Caco-2 (cell line): ENCODE measurements at regions not wholly inside any gene's neighbourhood (a gene's known extent, or its start where the extent isn't known, plus 50 kb on each side); places are given as distances from the start of the nearest gene placed in this dataset.
"Not testable (repeated sequence)": the region's sequence is repeated elsewhere in the genome, so short reads cannot be mapped to it uniquely, and the experiment has no call there.

Experiments used
- BruUV-seq: library from RNA; stranded (reverse); fragments of 400-500 nt; replicated peaks from 2 replicates; lab custom pipeline; 2021; lab: Mats Ljungman, UMichigan
- CTCF ChIA-PET: fragments of 300-600 bp; sonication (Branson Sonifier 250); formaldehyde crosslinking; loops from one replicate; lab custom pipeline; 2022; ENCODE audit warnings: antibody characterized with exemption; lab: Charles Lee
- POLR2A ChIA-PET: fragments of 300-600 bp; sonication (Branson Sonifier 250); formaldehyde crosslinking; loops from one replicate; lab custom pipeline; 2022; ENCODE audit warnings: antibody characterized with exemption; lab: Charles Lee
- DNase-seq, 2 experiments: peaks; one replicate each; pipeline versions ENCODE4 v3.0.0 to v3.0.0-alpha.2; 2020 to 2022
- H3K27me3 ChIP-seq: replicated peaks from 2 replicates; pipeline ENCODE4 v1.6.0; 2011; ENCODE audit warnings: low read length; ENCODE audit not compliant: control insufficient read depth, insufficient read depth
- H3K36me3 ChIP-seq: 2 replicates; pipeline ENCODE4 v1.5.1; 2011; ENCODE audit warnings: low read length; ENCODE audit not compliant: control insufficient read depth, insufficient read depth
- H3K4me1 ChIP-seq: fragments of 250-450 bp; sonication (Bioruptor Pico); 2 replicates; pipeline ENCODE4 v1.5.1; 2020; ENCODE audit warnings: mild to moderate bottlenecking
- H3K4me3 ChIP-seq: 2 replicates; pipeline ENCODE4 v1.5.1; 2011; ENCODE audit warnings: low read depth, mild to moderate bottlenecking, control low read depth, low read length
- H3K9me3 ChIP-seq: fragments of 250-450 bp; sonication (Bioruptor Pico); 2 replicates; pipeline ENCODE4 v1.5.1; 2020; ENCODE audit warnings: mild to moderate bottlenecking, moderate library complexity
- H3K27ac Mint-ChIP-seq: one replicate; pipeline ENCODE4 v1.8.0; 2022; ENCODE audit warnings: mixed read lengths; ENCODE audit not compliant: unreplicated experiment
- H3K27me3 Mint-ChIP-seq: one replicate; pipeline ENCODE4 v1.8.0; 2022; ENCODE audit warnings: mixed read lengths; ENCODE audit not compliant: insufficient read depth, unreplicated experiment
- H3K36me3 Mint-ChIP-seq: one replicate; pipeline ENCODE4 v1.8.0; 2022; ENCODE audit warnings: mild to moderate bottlenecking, mixed read lengths; ENCODE audit not compliant: insufficient read depth, unreplicated experiment
- H3K4me1 Mint-ChIP-seq: one replicate; pipeline ENCODE4 v1.8.0; 2022; ENCODE audit warnings: low read depth, mixed read lengths; ENCODE audit not compliant: unreplicated experiment
- H3K4me3 Mint-ChIP-seq: one replicate; pipeline ENCODE4 v1.8.0; 2022; ENCODE audit warnings: mild to moderate bottlenecking, moderate library complexity, mixed read lengths; ENCODE audit not compliant: unreplicated experiment
- H3K9me3 Mint-ChIP-seq: one replicate; pipeline ENCODE4 v1.8.0; 2022; ENCODE audit warnings: mixed read lengths; ENCODE audit not compliant: unreplicated experiment
- intact Hi-C: fragments of 100-400 bp; cut with micrococcal nuclease; formaldehyde crosslinking; loops from one replicate; pipeline ENCODE4 v1.10.0; 2022; ENCODE audit not compliant: unreplicated experiment

DNA sequence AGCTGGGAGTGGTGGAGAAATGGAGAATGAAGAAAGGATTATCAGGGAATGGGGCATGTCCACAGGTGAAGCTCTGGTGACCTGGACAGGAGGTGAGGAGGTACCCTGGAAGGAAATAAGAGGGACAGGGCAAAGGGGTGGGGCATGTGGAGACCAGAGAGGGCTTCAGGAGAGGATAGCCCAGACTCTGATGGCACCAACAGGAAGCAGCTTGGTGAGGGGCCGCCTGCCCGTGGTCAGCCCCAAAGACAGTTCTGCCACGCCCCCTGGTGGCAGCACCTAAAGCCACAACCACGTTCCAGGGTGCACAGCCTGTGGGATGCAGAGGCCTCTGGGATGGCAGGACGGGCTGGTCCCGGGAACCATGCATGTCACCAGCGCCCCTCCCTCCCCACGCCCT is 5406.9 kb upstream of the TPTE start:
- H3K4me1 Mint-ChIP-seq, H3K9me3 Mint-ChIP-seq, H3K4me1 ChIP-seq, H3K36me3 Mint-ChIP-seq, H3K27me3 ChIP-seq, intact Hi-C loops, H3K36me3 ChIP-seq, POLR2A ChIA-PET, H3K27me3 Mint-ChIP-seq, CTCF ChIA-PET, BruUV-seq, H3K4me3 ChIP-seq, DNase-seq, H3K9me3 ChIP-seq, H3K4me3 Mint-ChIP-seq, H3K27ac Mint-ChIP-seq: not testable (repeated sequence)

GRCh38 chr21:5114893-5115645 is 5406.3 kb upstream of the TPTE start:
- intact Hi-C loops, BruUV-seq, H3K36me3 Mint-ChIP-seq, H3K4me3 ChIP-seq, POLR2A ChIA-PET, CTCF ChIA-PET, H3K4me1 ChIP-seq, H3K4me3 Mint-ChIP-seq, H3K4me1 Mint-ChIP-seq, H3K27me3 ChIP-seq, H3K9me3 Mint-ChIP-seq, H3K27me3 Mint-ChIP-seq, H3K9me3 ChIP-seq, H3K27ac Mint-ChIP-seq, H3K36me3 ChIP-seq, DNase-seq: not testable (repeated sequence)

GRCh38 chr21:5115646-5116343 is 5405.6 kb upstream of the TPTE start:
- POLR2A ChIA-PET, BruUV-seq, CTCF ChIA-PET, H3K27me3 ChIP-seq, H3K4me1 Mint-ChIP-seq, H3K27ac Mint-ChIP-seq, H3K4me3 ChIP-seq, H3K9me3 Mint-ChIP-seq, H3K36me3 ChIP-seq, H3K36me3 Mint-ChIP-seq, intact Hi-C loops, H3K4me3 Mint-ChIP-seq, H3K4me1 ChIP-seq, DNase-seq, H3K9me3 ChIP-seq, H3K27me3 Mint-ChIP-seq: not testable (repeated sequence)

DNA sequence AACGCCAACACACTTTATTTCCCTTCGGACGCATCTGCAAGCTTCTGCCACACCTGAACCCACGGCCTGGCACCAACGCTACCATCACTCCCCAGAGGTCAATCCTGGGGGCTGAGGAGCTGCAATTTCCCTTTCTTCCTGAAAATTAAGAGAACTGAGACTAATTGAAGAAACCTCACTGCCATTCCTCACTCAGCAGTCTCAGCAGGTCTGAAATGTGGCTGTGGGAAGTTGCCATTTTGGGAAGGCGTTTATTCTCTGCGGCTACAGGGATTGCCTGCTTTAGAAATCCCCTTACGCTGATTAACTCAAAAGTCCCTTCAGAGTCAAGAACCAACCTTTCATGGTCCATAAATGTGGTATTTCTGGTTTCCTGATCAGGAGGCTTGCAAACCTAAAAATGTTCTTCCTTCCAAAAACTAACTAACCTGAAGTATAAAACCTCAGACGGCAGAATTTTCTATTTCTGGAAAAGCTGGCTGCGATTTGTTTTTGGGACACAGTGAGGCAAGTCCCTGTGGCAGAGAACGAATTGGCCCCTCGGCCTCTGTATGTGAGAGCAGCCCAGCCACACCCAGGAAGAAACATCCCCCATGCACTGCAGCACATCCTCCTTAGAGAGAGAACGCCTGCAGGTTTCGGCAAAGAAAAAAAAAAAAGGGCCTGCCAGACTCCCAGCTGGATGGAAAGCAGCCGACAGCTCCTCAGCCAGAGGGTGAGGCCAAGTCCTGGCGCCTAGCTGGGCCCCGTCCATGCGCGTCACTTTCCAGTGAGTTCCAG is 5404.8 kb upstream of the TPTE start:
- H3K36me3 Mint-ChIP-seq, H3K9me3 Mint-ChIP-seq, H3K4me1 ChIP-seq, H3K27me3 Mint-ChIP-seq, H3K4me1 Mint-ChIP-seq, intact Hi-C loops, H3K27me3 ChIP-seq, POLR2A ChIA-PET, CTCF ChIA-PET, H3K27ac Mint-ChIP-seq, DNase-seq, BruUV-seq, H3K4me3 Mint-ChIP-seq, H3K4me3 ChIP-seq, H3K9me3 ChIP-seq, H3K36me3 ChIP-seq: not testable (repeated sequence)

- H3K4me3 Mint-ChIP-seq, H3K4me3 ChIP-seq, H3K36me3 ChIP-seq, H3K9me3 Mint-ChIP-seq, CTCF ChIA-PET, H3K27me3 Mint-ChIP-seq, H3K36me3 Mint-ChIP-seq, intact Hi-C loops, H3K4me1 Mint-ChIP-seq, H3K9me3 ChIP-seq, POLR2A ChIA-PET, H3K4me1 ChIP-seq, H3K27me3 ChIP-seq, DNase-seq, BruUV-seq, H3K27ac Mint-ChIP-seq: not testable (repeated sequence)
These were observed 5404.2 kb upstream of the TPTE start for GRCh38 chr21:5117135-5117534.

DNA sequence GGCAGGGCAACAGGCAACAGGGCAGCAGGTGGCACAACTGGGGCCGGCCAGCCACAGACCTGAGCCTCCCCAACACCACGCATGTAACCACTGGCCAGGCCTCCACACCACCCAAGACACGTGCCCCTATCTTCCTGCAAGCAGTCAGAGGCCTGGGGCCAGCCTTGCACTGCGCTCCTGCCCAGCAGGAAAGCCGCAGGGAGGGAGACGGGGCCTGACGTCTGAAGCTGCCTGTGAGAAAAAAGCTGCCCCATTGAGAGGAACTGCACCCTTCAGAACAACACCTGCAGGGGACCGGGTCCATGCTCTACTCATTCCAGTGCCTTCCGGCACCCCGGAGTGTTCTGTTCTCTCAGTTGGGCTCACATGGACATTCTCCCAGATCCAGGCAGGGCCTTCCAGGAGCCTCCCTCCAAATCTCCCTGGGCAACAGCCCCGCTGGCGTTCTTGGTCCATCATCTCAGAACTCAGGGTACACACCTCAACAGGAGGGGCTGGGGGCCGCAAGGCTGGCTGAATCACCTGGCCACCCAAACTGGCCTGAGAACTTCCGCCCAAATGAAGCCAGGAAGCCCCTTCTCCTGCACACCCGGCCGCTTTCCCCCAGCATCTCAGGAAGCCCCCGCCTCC is 5403.6 kb upstream of the TPTE start:
- BruUV-seq, H3K36me3 ChIP-seq, H3K4me1 ChIP-seq, POLR2A ChIA-PET, H3K4me1 Mint-ChIP-seq, H3K9me3 ChIP-seq, intact Hi-C loops, CTCF ChIA-PET, H3K36me3 Mint-ChIP-seq, H3K9me3 Mint-ChIP-seq, H3K27me3 ChIP-seq, DNase-seq, H3K4me3 Mint-ChIP-seq, H3K4me3 ChIP-seq, H3K27me3 Mint-ChIP-seq, H3K27ac Mint-ChIP-seq: not testable (repeated sequence)
